ENCODE measurements at regions not wholly inside any gene's neighbourhood (a gene's known extent, or its start where the extent isn't known, plus 50 kb on each side); places are given as distances from the start of the nearest gene placed in this dataset.

DNA sequence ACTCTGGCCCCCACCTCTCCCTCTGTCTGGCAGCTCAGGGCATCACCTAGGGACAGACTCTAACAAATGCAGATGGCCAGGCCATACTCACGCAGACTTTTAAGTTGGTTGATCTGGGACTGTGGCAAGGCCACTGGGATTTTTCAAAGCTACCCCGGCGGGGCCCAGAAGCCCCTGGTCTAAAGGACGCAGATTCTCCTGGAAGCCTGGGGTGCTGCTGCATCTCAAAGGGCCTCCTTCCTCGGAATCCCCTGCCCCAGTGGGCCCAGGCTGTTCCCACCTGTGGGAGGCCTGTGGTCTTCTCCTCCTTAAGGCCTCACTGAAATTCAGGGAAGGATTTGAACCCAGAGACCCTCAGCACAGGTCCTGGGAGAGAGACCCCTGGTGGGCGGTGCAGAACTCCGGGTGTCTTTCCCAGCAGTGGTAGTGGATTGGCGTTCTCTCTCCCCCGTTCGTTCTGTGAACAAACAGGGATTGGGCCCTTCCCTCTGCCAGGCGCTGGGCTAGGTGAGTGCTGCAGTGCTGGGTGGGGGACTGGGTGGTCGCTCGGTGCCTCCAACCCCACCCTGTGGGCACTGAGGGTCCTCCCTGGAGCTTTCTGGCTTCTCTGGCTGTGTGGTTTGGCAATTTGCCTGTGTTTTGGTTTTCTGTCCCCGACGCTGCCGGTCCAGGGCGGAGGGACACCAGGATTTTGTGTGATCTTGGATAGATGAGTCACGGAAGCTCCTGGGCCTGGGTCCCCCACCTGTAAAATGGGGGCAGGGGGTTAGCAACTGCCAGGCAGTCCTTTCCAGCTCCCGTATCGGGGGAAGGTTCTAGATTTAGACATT, 160.5 kb upstream of the GSE1 start:
- POLR2A ChIA-PET = no interaction called here

GRCh38 chr16:85453194-85453678, 159.9 kb upstream of the GSE1 start:
- DNase-seq (ENCODE audit: low read depth) = no peak
- Histone ChIP-seq H3K4me3 (ENCODE audit: low read depth, low read length) (no peak overlapping the region), H3K36me3 (ENCODE audit: control insufficient read depth, insufficient read depth, low read length) (no peaks in the 10 kb centered on the region; the same call in 1 of the 2 replicates), H3K27me3 (ENCODE audit: control insufficient read depth, insufficient read depth, low read length) (no peaks in the 10 kb centered on the region)
- TF ChIP-seq, protein P1, sequence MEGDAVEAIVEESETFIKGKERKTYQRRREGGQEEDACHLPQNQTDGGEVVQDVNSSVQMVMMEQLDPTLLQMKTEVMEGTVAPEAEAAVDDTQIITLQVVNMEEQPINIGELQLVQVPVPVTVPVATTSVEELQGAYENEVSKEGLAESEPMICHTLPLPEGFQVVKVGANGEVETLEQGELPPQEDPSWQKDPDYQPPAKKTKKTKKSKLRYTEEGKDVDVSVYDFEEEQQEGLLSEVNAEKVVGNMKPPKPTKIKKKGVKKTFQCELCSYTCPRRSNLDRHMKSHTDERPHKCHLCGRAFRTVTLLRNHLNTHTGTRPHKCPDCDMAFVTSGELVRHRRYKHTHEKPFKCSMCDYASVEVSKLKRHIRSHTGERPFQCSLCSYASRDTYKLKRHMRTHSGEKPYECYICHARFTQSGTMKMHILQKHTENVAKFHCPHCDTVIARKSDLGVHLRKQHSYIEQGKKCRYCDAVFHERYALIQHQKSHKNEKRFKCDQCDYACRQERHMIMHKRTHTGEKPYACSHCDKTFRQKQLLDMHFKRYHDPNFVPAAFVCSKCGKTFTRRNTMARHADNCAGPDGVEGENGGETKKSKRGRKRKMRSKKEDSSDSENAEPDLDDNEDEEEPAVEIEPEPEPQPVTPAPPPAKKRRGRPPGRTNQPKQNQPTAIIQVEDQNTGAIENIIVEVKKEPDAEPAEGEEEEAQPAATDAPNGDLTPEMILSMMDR (IDR thresholded peaks at IDR 0.05; ENCODE audit: insufficient read depth, low read depth, low read length) = no peak
- POLR2A ChIA-PET = no interaction called here
- CTCF ChIA-PET = no interaction called here

More for the DNA sequence above, 160.5 kb upstream of the GSE1 start:
- H3K27me3 ChIP-seq (ENCODE audit: control insufficient read depth, insufficient read depth, low read length) = no peaks in the 10 kb centered on the region
- TF ChIP-seq, protein P1 (IDR thresholded peaks at IDR 0.05; ENCODE audit: insufficient read depth, low read depth, low read length) = no peak
- CTCF ChIA-PET = no interaction called here
- H3K4me3 ChIP-seq (ENCODE audit: low read depth, low read length) = no peak overlapping the region
- no peaks in the 10 kb centered on the region for H3K36me3 ChIP-seq (ENCODE audit: control insufficient read depth, insufficient read depth, low read length)
- no peak for DNase-seq (ENCODE audit: low read depth)

DNA sequence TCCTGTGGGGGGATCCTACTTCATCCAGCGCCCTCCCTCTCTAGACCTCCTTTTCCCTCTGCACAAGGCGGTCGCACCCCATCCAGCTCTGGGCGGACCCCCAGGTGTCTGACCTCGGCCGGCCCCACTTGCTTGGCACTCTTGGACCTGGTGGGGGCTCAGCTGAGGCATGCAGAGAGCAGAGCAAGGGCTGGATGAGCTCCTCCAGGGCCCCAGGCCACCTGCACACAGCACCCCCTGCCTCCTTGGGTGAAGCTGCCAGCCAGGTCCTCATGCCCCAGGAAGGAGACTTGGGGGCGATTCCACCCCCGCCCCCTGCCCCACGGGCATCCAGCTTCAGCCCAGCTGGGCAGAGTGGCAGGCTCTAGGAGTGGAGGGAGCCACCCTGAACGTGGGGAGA, 159.4 kb upstream of the GSE1 start:
- CTCF ChIA-PET = no interaction called here
- POLR2A ChIA-PET = no interaction called here

DNA sequence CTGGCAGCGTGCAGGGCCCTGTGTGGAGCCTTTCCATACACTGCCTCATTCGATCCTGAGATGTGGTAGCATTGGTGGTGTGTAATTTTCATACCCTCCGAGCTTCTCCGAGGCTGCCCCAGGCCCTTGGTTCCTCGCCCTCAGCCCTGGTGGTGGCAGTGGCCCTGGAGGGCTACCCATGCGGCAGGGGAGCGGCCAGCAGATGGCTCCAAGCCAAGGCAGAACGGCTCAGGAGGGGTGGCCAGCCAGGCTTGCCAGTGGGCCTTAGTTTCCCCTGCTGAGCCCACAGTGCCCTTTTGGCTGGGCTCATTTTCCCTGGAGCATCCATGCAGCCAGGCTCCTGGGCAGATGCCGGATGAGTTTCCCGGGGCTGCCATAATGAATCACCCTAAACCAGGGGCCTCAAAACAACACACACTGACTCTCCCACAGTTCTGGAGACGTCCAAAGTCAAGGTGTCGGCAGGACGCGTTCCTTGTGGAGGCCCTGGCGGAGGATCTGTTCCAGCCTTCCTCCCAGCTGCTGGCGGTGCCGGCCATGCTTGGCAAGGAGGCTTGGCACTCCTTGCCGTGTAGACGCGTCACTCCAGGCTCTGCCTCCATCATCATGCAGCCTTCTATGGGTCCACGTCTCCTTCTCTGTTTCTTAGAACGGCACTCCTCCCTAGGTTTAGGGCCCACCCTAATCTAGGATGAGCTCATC, 158.8 kb upstream of the GSE1 start:
- ChIA-PET POLR2A (no interaction called here), CTCF (interaction anchor here (1.4 kb wide), 1 partner anchor 11 kb away, joined by 3 read pairs; no protein-coding TSS in a partner anchor)
- H3K4me3 ChIP-seq (ENCODE audit: low read depth, low read length) = no peak overlapping the region
- TF ChIP-seq, protein P1 (IDR thresholded peaks at IDR 0.05; ENCODE audit: insufficient read depth, low read depth, low read length) = no peak
- H3K27me3 ChIP-seq (ENCODE audit: control insufficient read depth, insufficient read depth, low read length) = no peaks in the 10 kb centered on the region
- H3K36me3 ChIP-seq (ENCODE audit: control insufficient read depth, insufficient read depth, low read length) = no peaks in the 10 kb centered on the region; the same call in 1 of the 2 replicates
- DNase-seq (ENCODE audit: low read depth) = no peak

More for the DNA sequence above, 159.4 kb upstream of the GSE1 start:
- Histone ChIP-seq H3K36me3 (ENCODE audit: control insufficient read depth, insufficient read depth, low read length) (no peaks in the 10 kb centered on the region; the same call in 1 of the 2 replicates), H3K27me3 (ENCODE audit: control insufficient read depth, insufficient read depth, low read length) (no peaks in the 10 kb centered on the region), H3K4me3 (ENCODE audit: low read depth, low read length) (no peak overlapping the region)
- TF ChIP-seq, protein P1 (IDR thresholded peaks at IDR 0.05; ENCODE audit: insufficient read depth, low read depth, low read length) = no peak
- no peak for DNase-seq (ENCODE audit: low read depth)

DNA sequence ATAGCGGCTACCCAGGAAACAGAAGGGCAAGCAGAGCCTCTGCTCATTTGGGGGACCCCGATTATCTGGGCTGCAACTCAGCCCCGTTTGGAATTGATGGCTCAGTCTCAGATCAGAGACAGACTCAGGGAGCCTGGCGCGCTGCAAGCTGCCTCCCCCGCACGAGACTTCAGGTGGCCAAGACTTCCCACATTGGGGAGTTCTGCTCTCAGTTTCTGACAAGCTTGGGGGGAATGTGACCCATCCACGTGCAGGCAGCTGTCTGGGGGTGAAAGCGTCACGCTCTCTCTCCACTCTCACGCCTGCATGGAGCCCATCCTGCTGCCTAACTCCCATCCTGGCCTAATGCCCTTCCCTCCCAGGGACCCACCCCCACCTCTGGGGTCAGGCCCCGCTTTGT, 157.6 kb upstream of the GSE1 start:
- H3K4me3 ChIP-seq (ENCODE audit: low read depth, low read length) = no peak overlapping the region
- DNase-seq (ENCODE audit: low read depth) = no peak
- ChIA-PET POLR2A (no interaction called here), CTCF (interaction anchor here (1.4 kb wide), 1 partner anchor 10 kb away, joined by 3 read pairs; no protein-coding TSS in a partner anchor)
- TF ChIP-seq, protein P1 (IDR thresholded peaks at IDR 0.05; ENCODE audit: insufficient read depth, low read depth, low read length) = no peak
- no peaks in the 10 kb centered on the region; the same call in 1 of the 2 replicates for H3K36me3 ChIP-seq (ENCODE audit: control insufficient read depth, insufficient read depth, low read length)
- no peaks in the 10 kb centered on the region for H3K27me3 ChIP-seq (ENCODE audit: control insufficient read depth, insufficient read depth, low read length)

Measured in BJ (cell line).